Suppressor macrophage treated with lipopolysaccharide for 1 hour (primary cell): ENCODE measurements at regions not wholly inside any gene's neighbourhood (a gene's known extent, or its start where the extent isn't known, plus 50 kb on each side); places are given as distances from the start of the nearest gene placed in this dataset.
A peak's percentile ranks its signal among the peaks of the same experiment; 100 is the strongest.
"Not testable (repeated sequence)": the region's sequence is repeated elsewhere in the genome, so short reads cannot be mapped to it uniquely, and the experiment has no call there.

Source experiments
- DNase-seq, 3 donors: peaks; one replicate each; pipeline ENCODE4 v3.0.0-alpha.2; 2020 to 2022

DNA sequence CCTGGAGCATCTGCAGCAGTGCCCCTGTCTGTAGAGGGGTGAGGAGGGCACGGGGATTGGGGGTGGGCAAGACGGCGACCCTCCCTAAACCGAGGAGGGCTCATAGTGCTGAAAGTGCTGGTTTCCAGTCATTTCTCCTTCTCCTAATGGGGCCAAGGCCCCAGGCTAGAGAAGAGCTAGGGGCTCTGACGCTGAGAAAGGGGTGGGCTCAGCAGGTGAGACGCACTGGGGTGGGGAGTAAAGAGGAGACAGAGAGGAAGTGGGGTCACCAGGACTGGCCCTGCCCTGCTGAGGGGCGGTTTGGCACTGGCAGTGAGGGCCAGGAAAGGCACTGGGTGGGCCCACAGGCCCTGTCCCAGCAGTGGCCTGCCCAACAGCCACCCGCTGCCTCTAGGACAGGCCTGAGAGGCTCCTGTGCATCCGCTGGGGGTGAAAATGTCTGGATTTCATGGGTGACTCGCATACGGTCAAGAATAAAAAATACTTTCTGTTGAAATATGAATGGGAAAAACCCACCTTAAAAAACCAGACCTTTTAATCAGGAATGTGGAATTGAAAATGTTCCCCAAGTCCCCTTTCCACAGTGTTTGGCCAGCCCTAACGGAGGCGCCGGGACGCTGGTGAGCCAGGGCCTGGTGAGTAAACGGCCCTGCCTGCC, 122.4 kb upstream of the SMURF2 start:
- DNase-seq = peak; percentile 61 to 82 (median 74)

DNA sequence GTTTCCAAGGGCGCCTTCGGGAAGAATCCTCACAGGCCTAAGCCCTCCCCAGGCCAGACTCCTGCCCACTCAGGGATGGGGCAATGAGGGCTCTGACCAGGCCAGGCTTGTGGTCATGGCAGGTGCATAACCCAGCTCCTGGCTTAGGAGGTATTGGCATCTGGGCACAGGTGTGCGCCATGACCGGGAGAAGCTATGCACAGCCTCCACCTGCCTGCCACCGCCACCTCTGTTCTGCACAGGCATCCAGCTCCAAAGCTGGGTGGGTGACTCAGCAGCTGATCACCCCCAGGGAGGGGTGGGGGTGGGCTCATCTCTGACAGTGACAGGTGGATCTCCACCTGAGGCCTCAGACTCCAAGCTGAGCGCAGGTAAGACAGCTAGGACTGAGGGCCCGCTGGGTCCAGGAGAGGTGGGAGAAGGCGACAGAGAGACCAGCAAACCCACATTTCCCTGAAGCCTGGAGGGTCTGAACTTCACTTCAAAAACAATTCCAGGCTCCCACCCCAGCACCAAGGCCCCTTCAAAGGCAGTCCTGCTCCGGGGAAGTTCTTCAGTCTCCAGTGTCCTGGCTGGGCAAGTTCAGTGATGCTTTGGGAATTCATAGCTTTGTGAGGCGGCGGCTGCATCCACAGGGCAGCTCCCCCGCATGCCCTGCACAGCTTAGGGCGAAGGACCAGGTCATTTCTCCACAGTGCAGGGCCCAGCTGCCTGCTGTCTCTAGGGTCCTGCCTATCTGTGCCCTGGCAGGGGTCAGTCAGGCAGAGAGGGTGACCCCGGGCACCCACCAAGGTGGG, 121.6 kb upstream of the SMURF2 start:
- DNase-seq = no peak

DNA sequence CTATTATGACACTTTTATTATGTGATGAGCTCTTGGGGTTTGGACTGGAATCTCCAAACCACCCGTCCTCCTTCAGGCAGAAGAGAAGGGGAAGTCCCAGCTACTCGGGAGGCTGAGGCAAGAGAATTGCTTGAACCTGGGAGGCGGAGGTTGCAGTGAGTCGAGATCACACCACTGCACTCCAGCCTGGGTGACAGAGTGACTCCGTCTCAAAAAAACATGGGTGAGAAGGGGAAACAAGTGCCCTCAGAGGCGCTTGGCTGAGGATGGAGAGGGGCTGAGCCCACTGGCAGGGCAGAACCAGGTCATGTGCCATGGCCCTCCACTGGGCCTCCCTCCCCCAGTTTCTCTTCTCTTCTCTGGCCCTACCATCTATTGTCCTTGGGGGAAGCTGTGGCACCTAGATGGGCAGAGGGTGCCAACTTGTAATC, 120.9 kb upstream of the SMURF2 start:
- peak; percentile 88 to 94 (median 90) for DNase-seq

DNA sequence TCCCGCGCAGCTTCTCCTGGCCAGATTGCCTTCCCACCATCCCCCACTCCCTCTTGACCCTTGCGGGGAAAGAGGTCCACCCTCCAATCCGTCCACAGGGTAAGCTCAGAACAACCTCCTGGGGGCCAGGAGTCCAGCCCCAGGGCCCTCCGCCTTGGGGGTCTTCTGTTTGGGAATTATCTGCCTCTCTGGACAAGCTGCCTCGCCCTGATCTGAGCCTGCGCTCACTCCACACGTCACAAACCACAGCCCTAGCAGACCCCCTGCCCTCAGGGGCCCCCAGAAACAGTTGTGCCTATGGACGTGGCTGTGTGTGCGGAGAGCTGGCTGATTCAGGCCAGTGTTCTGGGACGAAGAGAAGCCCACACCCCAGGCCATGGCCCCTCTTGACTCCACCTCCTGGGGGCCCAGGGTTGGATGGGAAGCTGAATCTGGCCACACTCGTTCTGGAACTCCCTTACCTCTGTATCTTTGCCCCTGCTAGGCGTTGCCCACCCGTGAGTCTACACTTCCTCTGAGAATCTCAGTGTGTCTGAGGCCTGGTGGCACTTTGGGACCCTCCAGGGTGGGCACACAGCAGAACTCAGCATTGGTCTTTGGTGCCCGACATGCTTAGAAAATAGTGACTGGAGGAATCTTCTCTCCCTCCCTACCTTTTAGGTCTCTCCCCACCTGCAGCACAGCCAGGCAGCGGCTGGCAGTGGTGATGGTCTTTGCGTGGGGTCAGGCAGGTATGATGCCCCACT, 119.9 kb upstream of the SMURF2 start:
- no peak for DNase-seq

DNA sequence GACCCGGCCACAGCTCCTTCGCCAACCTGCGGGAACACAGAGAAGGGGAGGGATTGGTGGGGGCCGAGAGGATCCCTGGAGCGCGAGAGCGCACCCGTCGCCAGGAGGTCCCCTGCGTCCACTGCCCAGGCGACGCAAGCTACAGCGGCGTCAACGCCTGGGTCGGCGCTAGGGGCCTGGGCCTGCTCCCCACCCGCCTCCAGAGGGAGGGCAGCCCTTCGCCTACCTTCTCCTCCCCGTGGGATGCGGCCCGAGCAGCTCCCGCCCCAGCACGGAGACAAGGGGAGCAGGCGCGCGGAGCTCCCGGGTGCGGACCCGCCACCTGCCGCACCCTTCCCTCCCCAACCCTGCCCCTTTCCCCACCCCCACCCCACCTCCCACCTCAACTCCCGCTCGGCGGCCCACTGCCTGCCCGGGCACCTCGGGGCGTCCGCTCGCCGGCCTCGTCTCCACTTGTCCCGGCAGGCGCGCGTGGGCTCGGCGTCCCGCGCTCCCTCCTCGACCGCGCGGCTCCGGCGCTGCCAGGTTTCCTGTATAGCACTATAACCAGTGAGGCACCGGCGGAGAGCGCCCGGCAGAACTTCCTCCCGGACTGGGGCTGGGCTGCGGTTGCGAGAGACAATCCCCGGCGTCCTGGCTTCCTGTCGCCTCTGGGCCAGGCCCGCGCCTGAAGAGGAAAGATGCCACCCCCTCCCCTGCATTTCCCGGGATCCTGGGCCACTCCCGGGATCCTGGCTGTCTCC, 119.1 kb upstream of the SMURF2 start:
- DNase-seq = peak; percentile 75 to 88 (median 78)

DNA sequence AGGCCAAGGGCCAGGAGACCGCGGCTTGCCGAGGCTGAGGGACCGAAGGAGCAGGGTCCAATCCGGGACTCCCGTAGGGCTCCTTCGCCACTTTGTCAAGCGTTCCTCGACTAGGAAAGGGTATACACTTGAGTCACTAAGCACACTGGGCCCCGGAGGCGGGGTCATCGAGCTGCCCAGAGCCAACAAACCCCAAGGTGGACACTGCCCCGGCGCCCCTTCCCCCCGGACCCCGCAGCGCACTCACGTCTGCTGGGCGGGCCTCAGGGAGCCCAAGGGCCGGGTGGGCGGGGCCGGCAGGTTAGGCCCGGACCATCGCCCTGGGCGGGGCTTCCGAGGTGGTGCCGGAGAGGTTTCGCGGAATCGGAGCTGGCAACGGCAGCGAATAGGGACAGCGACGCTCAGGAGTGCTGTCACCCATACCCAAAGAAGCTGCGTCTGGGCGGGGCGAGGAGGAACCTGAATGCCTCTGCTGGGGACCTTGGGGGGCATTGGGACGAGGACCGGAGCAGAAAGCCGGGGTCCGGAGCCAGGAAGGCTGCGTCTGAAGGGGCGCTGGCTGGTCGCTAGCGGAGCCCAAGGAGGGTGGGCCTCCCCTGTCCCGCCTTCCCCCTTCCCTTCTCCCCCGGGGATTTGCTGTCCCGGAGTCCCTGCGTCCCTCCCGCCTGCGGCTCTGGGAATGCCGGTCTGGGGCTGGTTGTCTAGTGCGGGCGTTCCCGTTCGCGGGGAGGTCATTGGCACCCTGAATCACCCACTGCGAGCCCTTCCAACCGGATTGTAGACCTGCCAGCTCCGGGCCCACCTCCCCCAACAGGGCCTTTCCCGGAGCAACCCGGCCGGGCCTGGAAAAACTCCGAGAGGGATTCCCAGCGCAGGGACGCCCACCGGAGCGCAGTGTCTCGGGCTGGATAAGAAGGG, 118.2 kb upstream of the SMURF2 start:
- peak; percentile 53 to 85 (median 80) for DNase-seq

DNA sequence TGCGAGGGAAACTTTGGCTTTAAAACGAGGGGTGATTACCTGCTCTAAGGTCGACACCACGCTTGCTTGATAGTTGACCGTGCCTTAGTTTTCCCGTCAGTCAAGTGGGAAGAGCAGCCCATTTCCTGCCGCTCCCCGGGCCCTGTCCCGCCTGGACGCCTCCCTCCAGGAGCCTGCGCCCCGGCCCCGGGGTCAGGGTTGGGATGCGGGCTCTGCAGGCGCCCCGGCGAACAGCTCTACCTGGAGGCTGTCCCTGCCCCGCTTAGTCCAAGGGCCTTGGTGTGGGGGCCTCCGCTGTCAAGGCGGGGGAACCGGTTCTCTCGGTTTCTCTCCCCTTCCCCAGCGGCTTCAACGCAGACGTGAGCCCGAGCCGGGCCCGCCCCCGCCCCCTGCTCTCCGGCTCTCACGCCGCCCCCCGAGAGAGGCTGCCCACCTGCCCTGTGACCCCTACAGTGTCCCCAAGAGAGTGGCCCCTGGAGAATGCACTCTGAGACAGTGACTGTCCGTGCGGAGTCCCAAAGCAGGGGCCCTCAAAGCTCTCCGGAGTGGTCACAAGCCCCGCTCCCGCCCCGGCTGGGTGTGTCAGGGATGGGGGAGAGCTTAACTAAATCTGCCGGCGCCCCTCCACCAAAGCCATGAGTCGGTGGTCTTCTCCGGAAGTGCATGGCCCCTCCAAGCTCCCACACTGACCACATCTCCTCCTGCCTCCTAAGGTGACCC, 117.4 kb upstream of the SMURF2 start:
- DNase-seq = peak in 1 of 3 donors; percentile 36

DNA sequence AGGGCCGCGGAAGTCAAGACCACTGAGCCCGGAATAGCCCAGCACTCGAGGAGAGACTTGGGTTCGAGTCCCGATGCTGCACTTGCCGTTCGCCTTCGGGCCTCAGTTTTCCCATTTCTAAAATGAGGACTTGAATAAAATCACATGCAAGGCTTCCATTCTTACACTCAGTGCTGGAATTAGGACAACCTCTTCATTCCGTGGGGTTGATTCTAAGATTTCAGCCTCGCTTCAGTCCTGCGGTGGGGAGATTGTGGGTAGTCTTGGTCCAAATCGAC, 116.9 kb upstream of the SMURF2 start:
- DNase-seq = not testable (repeated sequence)

DNA sequence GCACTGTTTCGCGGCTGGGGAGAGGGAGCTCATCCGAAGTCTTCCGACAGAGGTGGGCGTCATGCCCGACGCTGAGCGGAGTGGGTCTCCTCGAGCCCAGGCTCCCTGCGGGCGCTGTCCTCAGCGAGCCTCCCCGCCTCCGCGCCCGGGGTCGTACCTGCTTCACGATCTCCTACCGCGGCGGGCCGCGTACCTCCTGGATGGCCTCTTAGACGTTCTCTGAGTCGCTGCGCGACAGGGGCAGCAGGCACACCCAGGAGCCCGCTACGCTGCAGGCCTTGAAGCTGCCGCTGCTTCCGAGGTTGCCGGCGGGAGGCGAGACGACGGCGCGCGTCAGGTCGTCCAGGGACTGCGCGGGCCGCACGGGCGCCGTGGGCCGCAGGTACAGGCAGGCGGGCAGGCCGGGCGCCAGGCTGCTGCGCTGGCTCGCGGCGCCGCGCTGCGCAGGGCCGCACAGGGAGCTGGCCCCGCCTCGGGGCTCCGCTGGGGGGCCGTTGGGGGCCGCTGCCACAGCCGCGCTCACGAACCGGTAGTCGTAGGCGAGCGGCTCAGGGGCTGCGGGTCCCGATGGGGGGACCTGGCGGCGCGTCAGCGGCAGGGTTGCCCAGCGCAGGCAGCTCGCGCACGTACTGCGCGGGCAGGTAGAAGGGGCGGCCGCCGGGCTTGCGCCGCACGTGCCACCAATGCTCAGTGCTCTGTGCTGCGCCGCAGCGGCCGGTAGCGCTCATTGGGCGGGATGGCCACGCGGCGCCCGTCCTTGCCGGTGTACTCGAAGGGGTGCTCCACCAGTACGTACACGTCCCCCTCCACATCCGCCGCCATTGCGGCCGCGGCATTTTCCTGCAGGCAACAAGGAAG, 116.4 kb upstream of the SMURF2 start:
- peak in 1 of 3 donors; percentile 45 for DNase-seq

DNA sequence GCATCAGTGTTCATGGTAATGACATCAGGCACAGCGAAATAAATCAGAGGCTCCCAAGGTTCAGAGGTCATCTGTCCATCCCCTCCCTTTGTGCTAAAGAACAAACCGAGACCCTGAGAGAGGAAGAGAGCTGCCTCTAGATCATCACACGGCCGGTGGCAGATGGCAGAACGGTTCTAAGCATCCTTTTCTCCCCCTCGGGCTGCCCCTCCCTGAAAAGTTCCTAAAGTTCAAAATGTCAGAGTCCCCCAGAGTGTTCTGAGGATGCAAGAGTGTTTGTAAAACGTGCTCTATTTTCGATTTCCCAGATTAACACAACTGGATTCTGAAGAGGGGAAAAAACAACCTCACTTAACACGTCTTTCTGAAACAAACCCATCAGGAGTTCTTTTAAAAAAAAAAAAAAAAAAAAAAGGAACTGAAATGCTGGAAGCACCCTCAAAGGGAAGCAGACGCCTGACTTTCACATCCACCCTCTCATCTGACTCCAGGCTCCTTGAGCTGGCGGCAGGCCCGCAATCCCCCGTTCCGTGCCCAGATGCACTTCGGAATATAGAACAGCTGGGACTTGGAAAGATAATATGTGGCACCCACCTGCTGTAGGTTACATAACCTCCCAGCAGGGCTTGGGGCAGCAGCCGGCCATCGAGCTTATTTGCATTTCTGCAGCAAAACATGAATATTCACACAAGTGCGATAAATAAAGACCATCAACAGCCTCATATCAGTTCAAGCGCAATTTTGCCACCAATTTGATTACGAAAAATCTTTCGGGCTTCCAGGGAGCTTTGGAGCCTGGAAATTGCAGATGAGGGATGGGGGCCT, 115.5 kb upstream of the SMURF2 start:
- DNase-seq = peak; percentile 77 to 91 (median 85)

DNA sequence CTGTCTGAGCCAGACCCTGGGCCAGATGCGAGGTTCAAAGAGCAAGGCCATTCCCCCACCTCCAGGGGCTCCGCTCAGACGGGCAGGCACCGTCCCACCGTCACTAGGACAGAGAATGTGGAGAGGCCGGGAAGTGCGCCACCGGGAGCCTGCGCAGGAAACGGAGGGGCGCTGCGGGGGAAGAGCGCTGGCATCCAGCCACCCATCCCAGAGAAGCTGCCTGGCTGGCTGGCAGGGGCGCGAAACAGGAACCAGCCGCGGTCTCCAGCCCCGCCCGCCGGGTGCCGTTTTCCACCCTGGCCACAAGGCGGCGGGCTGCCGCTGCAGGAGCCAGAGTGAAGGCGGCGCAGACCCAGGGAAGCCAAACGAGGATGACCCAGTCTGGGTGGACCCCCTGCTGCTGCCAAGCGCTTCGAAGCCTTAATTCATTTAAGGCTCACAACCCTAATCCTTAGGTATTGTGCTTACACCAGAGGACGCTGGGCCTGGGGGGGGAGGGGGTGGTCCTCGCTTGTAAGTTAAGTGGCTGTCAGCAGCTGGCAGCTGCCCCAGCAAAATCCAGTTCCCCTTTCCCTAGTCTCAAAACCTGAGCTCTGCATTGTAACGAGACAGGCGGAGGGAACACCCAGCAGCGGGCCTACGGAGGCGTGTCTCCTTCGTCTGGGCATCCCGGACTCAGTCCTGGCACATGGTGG, 114.8 kb upstream of the SMURF2 start:
- peak; percentile 85 to 93 (median 91) for DNase-seq

DNA sequence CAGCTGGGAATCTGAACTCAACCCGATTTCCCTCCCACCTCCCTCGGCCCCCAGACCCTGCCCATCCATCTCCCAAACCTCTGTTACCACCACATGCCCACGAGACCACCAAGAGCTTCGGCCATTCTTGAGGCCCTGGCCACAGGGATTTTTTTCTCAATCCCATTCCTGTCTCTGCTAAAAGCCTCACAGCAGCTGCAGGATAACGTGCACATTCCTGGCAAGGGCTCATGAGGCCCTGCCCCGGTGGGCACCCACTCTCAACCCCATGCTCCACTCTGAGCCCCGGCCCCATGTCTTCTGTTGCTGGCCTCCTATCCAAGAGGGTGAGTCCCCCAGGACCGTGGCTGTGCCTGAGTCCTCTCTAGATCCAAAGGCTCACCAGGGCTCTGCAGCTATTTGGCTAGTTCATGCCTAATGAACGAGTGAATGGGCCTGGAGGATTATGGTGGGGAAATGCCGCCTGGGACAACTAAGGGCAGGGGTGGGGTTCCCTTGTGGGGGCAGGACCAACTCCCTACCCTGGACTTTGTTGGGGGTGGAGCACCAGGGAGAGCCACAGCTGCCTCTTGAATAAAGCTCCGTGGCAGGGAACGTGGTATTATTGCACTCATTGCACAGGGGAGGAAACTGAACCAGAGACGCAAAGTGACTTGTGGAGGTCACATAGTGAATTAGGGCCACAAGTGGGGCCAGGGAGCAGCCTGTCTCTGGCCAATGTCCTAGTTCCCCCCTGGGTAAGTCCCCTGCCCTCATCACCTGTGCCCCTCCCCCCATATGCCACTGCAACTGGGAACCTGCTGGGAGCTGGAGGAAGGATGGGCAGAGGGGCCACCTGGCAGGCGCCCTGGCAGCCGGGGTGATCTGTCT, 113.8 kb upstream of the SMURF2 start:
- DNase-seq = no peak

DNA sequence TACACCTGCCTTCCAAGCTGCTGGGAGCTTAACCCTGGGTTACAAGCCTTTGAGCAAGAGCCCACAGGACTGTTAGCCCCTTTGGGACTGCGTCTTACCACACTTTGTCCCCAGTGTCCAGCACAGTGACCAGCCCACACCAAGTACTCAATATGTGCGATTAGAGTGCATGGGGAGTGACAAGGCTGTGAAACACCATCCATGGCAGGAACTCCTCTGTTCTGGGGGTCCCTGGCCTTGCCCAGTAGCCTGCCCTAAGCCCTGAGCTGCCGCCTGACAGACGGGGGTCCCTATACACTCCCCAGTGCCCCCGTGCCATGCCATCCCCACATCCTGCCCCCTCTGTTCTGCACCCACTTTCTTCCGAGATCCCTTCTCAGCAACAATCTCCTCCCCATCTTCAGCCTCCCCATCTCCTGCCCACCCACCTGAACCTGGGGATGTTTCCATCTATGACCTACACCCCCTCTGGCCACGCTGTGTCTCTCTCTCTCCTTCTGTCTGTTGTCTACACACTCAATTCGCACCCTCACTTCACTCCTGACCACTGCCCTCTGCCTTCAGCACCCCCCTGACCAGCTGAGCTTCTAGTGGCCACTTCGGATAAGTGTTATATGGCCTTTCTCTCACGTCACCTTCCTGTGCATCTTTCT, 112.9 kb upstream of the SMURF2 start:
- DNase-seq = no peak

DNA sequence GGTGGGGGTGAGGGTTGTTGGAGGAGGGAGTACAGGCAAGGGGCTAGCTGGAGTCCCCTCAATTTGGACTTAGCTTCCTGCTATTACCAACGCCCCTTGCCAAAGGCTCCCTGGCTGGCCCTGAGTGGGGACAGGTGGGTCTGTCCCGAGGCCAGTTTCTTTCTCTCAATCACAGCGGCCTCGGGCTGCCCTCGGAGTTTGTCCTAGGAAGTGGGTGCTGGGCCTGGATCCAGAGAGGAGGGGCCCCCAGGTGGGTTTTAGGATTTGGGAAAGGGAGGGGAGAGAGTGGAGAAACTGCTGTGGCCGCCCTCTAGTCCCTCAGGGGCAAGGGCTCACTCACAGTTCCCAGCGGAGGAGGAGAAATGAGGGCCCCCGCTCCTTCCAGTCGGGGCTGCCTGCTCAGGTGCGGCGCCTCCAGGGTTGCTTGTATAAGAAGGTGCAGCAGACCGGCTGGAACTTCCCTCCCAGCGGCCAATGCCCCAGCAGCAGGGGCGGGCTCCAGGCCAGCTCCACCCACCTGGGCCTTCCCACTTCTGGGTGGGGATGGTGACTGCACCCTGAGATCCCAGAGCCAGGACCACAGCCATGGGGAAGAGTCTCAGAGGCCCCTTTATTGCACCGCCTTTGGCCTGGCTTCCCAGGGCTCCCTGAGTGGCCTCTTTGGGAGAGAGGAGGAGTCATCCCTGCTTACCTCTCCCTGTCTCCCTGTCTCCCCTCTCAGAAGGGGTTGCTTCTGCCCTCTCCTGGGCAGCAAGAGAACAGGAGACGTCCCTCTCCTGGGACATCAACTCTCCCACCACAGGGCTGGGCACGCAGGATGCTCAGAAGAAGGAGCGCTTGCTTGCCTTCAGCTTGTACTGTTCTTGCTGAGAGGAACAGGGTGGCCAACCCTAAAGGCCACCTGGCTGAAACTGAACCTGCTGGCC, 112.0 kb upstream of the SMURF2 start:
- DNase-seq = peak; percentile 29 to 54 (median 45)

DNA sequence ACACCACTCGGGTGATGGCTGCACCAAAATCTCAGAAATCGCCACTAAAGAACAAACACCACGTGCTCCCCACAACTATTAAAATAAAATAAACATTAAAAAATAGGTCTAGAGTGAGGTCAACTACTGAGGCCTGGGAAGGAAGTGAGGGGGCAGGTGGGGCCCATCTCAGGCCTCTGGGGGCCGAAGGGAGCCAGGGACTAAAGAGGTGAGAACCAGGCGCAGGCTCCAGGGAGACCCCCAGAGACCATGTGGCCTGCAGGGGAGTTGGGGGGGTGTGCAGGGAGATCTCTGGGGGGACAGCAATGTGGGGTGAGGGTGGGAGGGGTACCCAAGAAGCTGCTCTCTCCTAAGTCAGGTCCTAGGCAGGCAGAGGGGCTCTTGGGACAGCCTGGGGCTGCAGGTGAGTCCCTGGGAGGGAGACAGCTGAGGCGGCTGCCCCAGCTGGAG, 111.3 kb upstream of the SMURF2 start:
- DNase-seq = no peak

DNA sequence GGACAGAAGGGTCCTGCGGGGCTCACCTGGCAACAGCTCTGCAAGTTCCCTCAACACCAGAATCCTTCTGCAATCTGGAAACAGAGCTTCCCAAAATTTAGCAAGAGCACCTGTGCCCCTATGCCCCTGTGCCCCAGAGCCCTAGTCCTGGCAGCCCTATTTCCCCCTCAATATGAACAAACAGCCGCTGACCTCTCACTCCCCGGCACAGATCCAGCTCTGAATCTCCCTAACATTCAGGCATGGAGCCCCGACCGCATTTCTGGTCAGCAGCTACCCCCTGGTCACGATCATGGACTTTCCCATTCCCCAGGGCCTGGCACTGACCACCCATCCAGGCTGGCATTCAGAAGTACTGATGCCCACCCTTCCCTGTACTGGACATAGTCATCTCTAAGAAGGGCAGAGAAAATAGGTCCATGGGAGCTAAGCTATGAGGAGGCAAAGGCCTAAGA, 110.8 kb upstream of the SMURF2 start:
- no peak for DNase-seq
